Caco-2 (cell line): ENCODE measurements at regions not wholly inside any gene's neighbourhood (a gene's known extent, or its start where the extent isn't known, plus 50 kb on each side); places are given as distances from the start of the nearest gene placed in this dataset.

Source experiments
- BruUV-seq: library from RNA; stranded (reverse); fragments of 400-500 nt; replicated peaks from 2 replicates; lab custom pipeline; 2021; lab: Mats Ljungman, UMichigan
- CTCF ChIA-PET: fragments of 300-600 bp; sonication (Branson Sonifier 250); formaldehyde crosslinking; loops from one replicate; lab custom pipeline; 2022; ENCODE audit warnings: antibody characterized with exemption; lab: Charles Lee
- POLR2A ChIA-PET: fragments of 300-600 bp; sonication (Branson Sonifier 250); formaldehyde crosslinking; loops from one replicate; lab custom pipeline; 2022; ENCODE audit warnings: antibody characterized with exemption; lab: Charles Lee
- DNase-seq, 2 experiments: peaks; one replicate each; pipeline versions ENCODE4 v3.0.0 to v3.0.0-alpha.2; 2020 to 2022
- H3K27me3 ChIP-seq: replicated peaks from 2 replicates; pipeline ENCODE4 v1.6.0; 2011; ENCODE audit warnings: low read length; ENCODE audit not compliant: control insufficient read depth, insufficient read depth
- H3K36me3 ChIP-seq: 2 replicates; pipeline ENCODE4 v1.5.1; 2011; ENCODE audit warnings: low read length; ENCODE audit not compliant: control insufficient read depth, insufficient read depth
- H3K4me1 ChIP-seq: fragments of 250-450 bp; sonication (Bioruptor Pico); 2 replicates; pipeline ENCODE4 v1.5.1; 2020; ENCODE audit warnings: mild to moderate bottlenecking
- H3K4me3 ChIP-seq: 2 replicates; pipeline ENCODE4 v1.5.1; 2011; ENCODE audit warnings: low read depth, mild to moderate bottlenecking, control low read depth, low read length
- H3K9me3 ChIP-seq: fragments of 250-450 bp; sonication (Bioruptor Pico); 2 replicates; pipeline ENCODE4 v1.5.1; 2020; ENCODE audit warnings: mild to moderate bottlenecking, moderate library complexity
- H3K27ac Mint-ChIP-seq: one replicate; pipeline ENCODE4 v1.8.0; 2022; ENCODE audit warnings: mixed read lengths; ENCODE audit not compliant: unreplicated experiment
- H3K27me3 Mint-ChIP-seq: one replicate; pipeline ENCODE4 v1.8.0; 2022; ENCODE audit warnings: mixed read lengths; ENCODE audit not compliant: insufficient read depth, unreplicated experiment
- H3K36me3 Mint-ChIP-seq: one replicate; pipeline ENCODE4 v1.8.0; 2022; ENCODE audit warnings: mild to moderate bottlenecking, mixed read lengths; ENCODE audit not compliant: insufficient read depth, unreplicated experiment
- H3K4me1 Mint-ChIP-seq: one replicate; pipeline ENCODE4 v1.8.0; 2022; ENCODE audit warnings: low read depth, mixed read lengths; ENCODE audit not compliant: unreplicated experiment
- H3K4me3 Mint-ChIP-seq: one replicate; pipeline ENCODE4 v1.8.0; 2022; ENCODE audit warnings: mild to moderate bottlenecking, moderate library complexity, mixed read lengths; ENCODE audit not compliant: unreplicated experiment
- H3K9me3 Mint-ChIP-seq: one replicate; pipeline ENCODE4 v1.8.0; 2022; ENCODE audit warnings: mixed read lengths; ENCODE audit not compliant: unreplicated experiment
- CTCF ChIP-seq, 2 experiments: fragments of 200-600 bp in 1 of 2; IDR thresholded peaks; 1 replicate in 1 of 2; 2 replicates in 1 of 2; pipeline versions ENCODE4 v1.5.1 to v1.8.0; 2011 to 2022; ENCODE audit warnings: antibody characterized with exemption in 1 of 2, control low read depth in 1 of 2, inconsistent platforms in 1 of 2, low read depth in 1 of 2, low read length in 1 of 2, mild to moderate bottlenecking in 1 of 2, moderate library complexity in 1 of 2; ENCODE audit not compliant: insufficient read depth in 1 of 2, severe bottlenecking in 1 of 2, unreplicated experiment in 1 of 2
- intact Hi-C: fragments of 100-400 bp; cut with micrococcal nuclease; formaldehyde crosslinking; loops from one replicate; pipeline ENCODE4 v1.10.0; 2022; ENCODE audit not compliant: unreplicated experiment

DNA sequence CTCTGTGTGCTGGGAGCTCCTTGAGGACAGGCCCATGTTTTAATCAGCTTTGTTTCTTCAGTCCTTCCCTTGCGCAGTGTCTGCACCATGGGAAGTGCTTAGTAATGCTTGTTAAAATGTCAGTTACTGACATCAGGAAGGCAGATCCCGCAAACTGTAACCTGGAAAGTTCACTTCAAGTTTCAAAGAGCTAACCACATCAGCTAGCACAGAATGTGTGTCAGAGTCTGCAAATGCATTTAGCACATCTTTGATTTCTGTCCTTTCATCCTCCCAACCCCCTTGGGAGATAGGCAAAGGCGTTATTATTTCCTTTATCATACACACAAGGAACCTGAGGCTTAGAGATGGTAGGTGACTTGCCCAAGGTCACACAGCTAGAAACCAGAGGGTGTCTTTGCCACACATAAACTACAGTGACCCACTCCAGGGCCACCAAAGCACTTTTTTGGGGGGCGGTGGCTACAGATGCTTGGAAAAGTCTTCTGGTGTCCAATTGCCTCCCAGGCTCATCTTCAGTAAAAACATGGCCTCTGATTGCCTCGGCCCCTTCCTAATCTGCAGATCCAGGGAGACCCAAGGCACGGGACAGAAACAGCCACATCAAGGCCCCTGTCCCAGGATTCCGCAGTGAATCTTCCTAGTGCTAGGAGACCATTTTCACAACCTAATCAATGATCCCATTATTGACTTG is 116.2 kb upstream of the GPR26 start:
- TF ChIP-seq CTCF (IDR thresholded peaks at IDR 0.05; ENCODE audit: insufficient read depth in 1 of 2, low read depth in 1 of 2, low read length in 1 of 2, severe bottlenecking in 1 of 2, unreplicated experiment in 1 of 2), result no peak
- H3K4me3 Mint-ChIP-seq, result no peak overlapping the region
- no peak overlapping the region for H3K27ac Mint-ChIP-seq
- no peaks in the 10 kb centered on the region for H3K36me3 Mint-ChIP-seq
- CTCF ChIA-PET, result no interaction called here
- BruUV-seq, result no TSS peak
- Histone ChIP-seq H3K4me3 (no peak overlapping the region), H3K27me3 (no peaks in the 10 kb centered on the region; the same call in 1 of the 2 replicates), H3K4me1 (no peaks in the 10 kb centered on the region), H3K36me3 (no peaks in the 10 kb centered on the region), H3K9me3 (no peaks in the 10 kb centered on the region)
- peaks cover 4% of the 10 kb centered on the region for H3K27me3 Mint-ChIP-seq
- intact Hi-C loops, result no loop called here
- POLR2A ChIA-PET, result no interaction called here
- no peak for DNase-seq
- H3K4me1 Mint-ChIP-seq, result no peaks in the 10 kb centered on the region
- peaks cover 5% of the 10 kb centered on the region for H3K9me3 Mint-ChIP-seq

DNA sequence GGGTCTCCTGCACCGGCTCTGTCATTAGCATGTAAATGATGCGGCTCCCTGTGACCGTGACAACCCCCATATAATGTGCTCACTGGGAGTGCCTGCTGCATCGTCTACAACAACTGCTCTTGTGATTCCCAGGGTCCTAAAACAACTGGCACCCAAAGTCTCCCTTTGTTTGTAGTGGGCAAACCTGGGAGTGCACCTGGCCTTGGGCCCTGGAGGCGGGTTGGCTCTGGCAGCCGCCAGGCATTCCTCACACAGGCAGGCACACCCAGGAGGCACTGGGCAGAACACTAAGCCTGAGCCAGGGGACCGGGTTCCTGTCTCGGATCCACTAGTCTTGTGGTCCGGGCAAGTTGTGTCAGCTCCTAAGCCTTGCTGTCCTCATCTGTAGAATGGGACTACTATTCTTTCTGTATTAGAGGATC is 115.5 kb upstream of the GPR26 start:
- Mint-ChIP-seq H3K4me3 (no peak overlapping the region), H3K27ac (no peak overlapping the region), H3K9me3 (no peaks in the 10 kb centered on the region), H3K36me3 (no peaks in the 10 kb centered on the region), H3K27me3 (peaks cover 5% of the 10 kb centered on the region), H3K4me1 (no peaks in the 10 kb centered on the region)
- CTCF ChIA-PET, result no interaction called here
- no peak for DNase-seq
- Histone ChIP-seq H3K9me3 (no peaks in the 10 kb centered on the region), H3K4me3 (no peak overlapping the region), H3K4me1 (no peaks in the 10 kb centered on the region), H3K27me3 (no peaks in the 10 kb centered on the region; the same call in 1 of the 2 replicates), H3K36me3 (no peaks in the 10 kb centered on the region)
- intact Hi-C loops, result no loop called here
- TF ChIP-seq CTCF (IDR thresholded peaks at IDR 0.05; ENCODE audit: insufficient read depth in 1 of 2, low read depth in 1 of 2, low read length in 1 of 2, severe bottlenecking in 1 of 2, unreplicated experiment in 1 of 2), result no peak
- no TSS peak for BruUV-seq
- POLR2A ChIA-PET, result no interaction called here

- no peak overlapping the region for H3K27ac Mint-ChIP-seq
- no peaks in the 10 kb centered on the region; the same call in 1 of the 2 replicates for H3K27me3 ChIP-seq
- no peak for TF ChIP-seq CTCF (IDR thresholded peaks at IDR 0.05; ENCODE audit: insufficient read depth in 1 of 2, low read depth in 1 of 2, low read length in 1 of 2, severe bottlenecking in 1 of 2, unreplicated experiment in 1 of 2)
- no peak overlapping the region for H3K4me3 Mint-ChIP-seq
- H3K36me3 ChIP-seq, result no peaks in the 10 kb centered on the region
- H3K9me3 Mint-ChIP-seq, result no peaks in the 10 kb centered on the region
- no peaks in the 10 kb centered on the region for H3K4me1 Mint-ChIP-seq
- no peak for DNase-seq
- H3K4me1 ChIP-seq, result no peaks in the 10 kb centered on the region
- CTCF ChIA-PET, result no interaction called here
- H3K36me3 Mint-ChIP-seq, result peaks cover 5% of the 10 kb centered on the region
- POLR2A ChIA-PET, result no interaction called here
- H3K27me3 Mint-ChIP-seq, result peaks cover 8% of the 10 kb centered on the region
- no peaks in the 10 kb centered on the region for H3K9me3 ChIP-seq
- H3K4me3 ChIP-seq, result no peak overlapping the region
- intact Hi-C loops, result no loop called here
- no TSS peak for BruUV-seq
These were observed 114.9 kb upstream of the GPR26 start for GRCh38 chr10:123551259-123551658.
